ENCODE measurements at regions not wholly inside any gene's neighbourhood (a gene's known extent, or its start where the extent isn't known, plus 50 kb on each side); places are given as distances from the start of the nearest gene placed in this dataset.

GRCh38 chr1:56084246-56084645 is 495.1 kb downstream of the PLPP3 start:
- TF ChIP-seq CTCF (conservative IDR thresholded peaks at IDR 0.05) (no peak), EZH2 (IDR thresholded peaks at IDR 0.05; ENCODE audit: low read depth) (no peak)
